Mammary epithelial cell (primary cell): ENCODE measurements at regions not wholly inside any gene's neighbourhood (a gene's known extent, or its start where the extent isn't known, plus 50 kb on each side); places are given as distances from the start of the nearest gene placed in this dataset.

Experiments
- EZH2 ChIP-seq: IDR thresholded peaks from 2 replicates; pipeline ENCODE4 v1.6.1; 2012; ENCODE audit warnings: low read length, inconsistent platforms, borderline replicate concordance
- TF ChIP-seq, protein P1 (sequence below), 2 donors: IDR thresholded peaks in 1 of 2; conservative IDR thresholded peaks in 1 of 2; 2 replicates each; pipeline ENCODE4 v1.5.1; 2011 to 2012; ENCODE audit warnings: inconsistent platforms in 2 of 2, low read length in 2 of 2, mild to moderate bottlenecking in 2 of 2, control low read depth in 1 of 2, low read depth in 1 of 2; ENCODE audit not compliant: insufficient read depth in 1 of 2; ENCODE audit errors: extremely low read depth in 1 of 2

DNA sequence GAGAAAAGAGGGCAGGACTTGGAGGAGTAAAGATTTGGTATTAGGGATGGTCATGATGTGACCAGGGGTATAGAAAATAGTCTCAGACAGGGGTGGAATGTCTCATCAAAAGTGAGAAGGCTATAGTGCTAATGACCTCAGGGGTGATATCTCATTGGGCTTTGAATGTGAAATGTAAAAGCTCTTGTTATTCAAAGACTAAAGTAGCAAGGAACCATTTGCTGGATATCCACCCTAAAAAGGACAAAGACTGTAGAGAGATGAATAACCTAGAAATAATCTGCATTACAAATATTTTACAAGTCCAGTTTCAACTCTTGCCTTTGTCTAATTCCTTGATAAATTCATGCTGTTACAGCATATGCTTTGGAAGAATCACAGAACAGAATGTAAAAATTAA is 224.4 kb downstream of the ICOS start:
- TF ChIP-seq, protein P1, sequence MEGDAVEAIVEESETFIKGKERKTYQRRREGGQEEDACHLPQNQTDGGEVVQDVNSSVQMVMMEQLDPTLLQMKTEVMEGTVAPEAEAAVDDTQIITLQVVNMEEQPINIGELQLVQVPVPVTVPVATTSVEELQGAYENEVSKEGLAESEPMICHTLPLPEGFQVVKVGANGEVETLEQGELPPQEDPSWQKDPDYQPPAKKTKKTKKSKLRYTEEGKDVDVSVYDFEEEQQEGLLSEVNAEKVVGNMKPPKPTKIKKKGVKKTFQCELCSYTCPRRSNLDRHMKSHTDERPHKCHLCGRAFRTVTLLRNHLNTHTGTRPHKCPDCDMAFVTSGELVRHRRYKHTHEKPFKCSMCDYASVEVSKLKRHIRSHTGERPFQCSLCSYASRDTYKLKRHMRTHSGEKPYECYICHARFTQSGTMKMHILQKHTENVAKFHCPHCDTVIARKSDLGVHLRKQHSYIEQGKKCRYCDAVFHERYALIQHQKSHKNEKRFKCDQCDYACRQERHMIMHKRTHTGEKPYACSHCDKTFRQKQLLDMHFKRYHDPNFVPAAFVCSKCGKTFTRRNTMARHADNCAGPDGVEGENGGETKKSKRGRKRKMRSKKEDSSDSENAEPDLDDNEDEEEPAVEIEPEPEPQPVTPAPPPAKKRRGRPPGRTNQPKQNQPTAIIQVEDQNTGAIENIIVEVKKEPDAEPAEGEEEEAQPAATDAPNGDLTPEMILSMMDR (conservative IDR thresholded peaks at IDR 0.05 in 1 of 2, IDR thresholded peaks at IDR 0.05 in 1 of 2; ENCODE audit: extremely low read depth in 1 of 2, insufficient read depth in 1 of 2, low read depth in 1 of 2, low read length in 2 of 2): no peak
- TF ChIP-seq EZH2: no peak
